ENCODE measurements at regions not wholly inside any gene's neighbourhood (a gene's known extent, or its start where the extent isn't known, plus 50 kb on each side); places are given as distances from the start of the nearest gene placed in this dataset.

GRCh38 chr12:58455136-58455535, 465.2 kb downstream of the LRIG3 start:
- intact Hi-C loops (cut with micrococcal nuclease), result no loop called here
- ATAC-seq (no peak), DNase-seq (no peak)
- Mint-ChIP-seq H3K4me3 (no peak overlapping the region), H3K36me3 (no peaks in the 10 kb centered on the region), H3K9me3 (no peaks in the 10 kb centered on the region), H3K27me3 (ENCODE audit: low read depth in 2 of 2) (no peaks in the 10 kb centered on the region), H3K27ac (no peak overlapping the region), H3K4me1 (no peaks in the 10 kb centered on the region)
- Histone ChIP-seq H3K27me3 (ENCODE audit: control insufficient read depth, insufficient read depth, low read length) (no peaks in the 10 kb centered on the region), H3K9me3 (ENCODE audit: control insufficient read depth, insufficient read depth, low read length) (no peaks in the 10 kb centered on the region), H3K27ac (ENCODE audit: low read length) (no peak overlapping the region), H3K36me3 (ENCODE audit: control insufficient read depth, insufficient read depth, low read length) (no peaks in the 10 kb centered on the region), H3K4me1 (ENCODE audit: control insufficient read depth, insufficient read depth, low read length) (no peaks in the 10 kb centered on the region), H3K4me3 (ENCODE audit: low read length) (no peak overlapping the region)
- TF ChIP-seq CTCF (IDR thresholded peaks at IDR 0.05), result no peak
- WGBS (ENCODE audit: insufficient coverage), result 71% methylated on average over 1 of the region's 1 CpG

GRCh38 chr12:58458102-58458501, 462.2 kb downstream of the LRIG3 start:
- H3K4me3 ChIP-seq (ENCODE audit: low read length), result no peak overlapping the region
- intact Hi-C loops (cut with micrococcal nuclease), result no loop called here

GRCh38 chr12:58459191-58459590, 461.1 kb downstream of the LRIG3 start:
- ATAC-seq, result no peak
- no peak for TF ChIP-seq CTCF (IDR thresholded peaks at IDR 0.05)
- Histone ChIP-seq H3K4me3 (ENCODE audit: low read length) (no peak overlapping the region), H3K4me1 (ENCODE audit: control insufficient read depth, insufficient read depth, low read length) (no peaks in the 10 kb centered on the region), H3K27ac (ENCODE audit: low read length) (no peak overlapping the region), H3K9me3 (ENCODE audit: control insufficient read depth, insufficient read depth, low read length) (no peaks in the 10 kb centered on the region), H3K27me3 (ENCODE audit: control insufficient read depth, insufficient read depth, low read length) (no peaks in the 10 kb centered on the region), H3K36me3 (ENCODE audit: control insufficient read depth, insufficient read depth, low read length) (no peaks in the 10 kb centered on the region)
- Mint-ChIP-seq H3K27me3 (ENCODE audit: low read depth in 2 of 2) (no peaks in the 10 kb centered on the region), H3K9me3 (no peaks in the 10 kb centered on the region), H3K4me1 (no peaks in the 10 kb centered on the region), H3K4me3 (no peak overlapping the region), H3K36me3 (no peaks in the 10 kb centered on the region), H3K27ac (no peak overlapping the region)
- DNase-seq, result no peak
- intact Hi-C loops (cut with micrococcal nuclease), result no loop called here

More at GRCh38 chr12:58458102-58458501, 462.2 kb downstream of the LRIG3 start:
- no peak overlapping the region for H3K4me3 Mint-ChIP-seq
- no peaks in the 10 kb centered on the region for H3K9me3 Mint-ChIP-seq
- 89% methylated on average over 1 of the region's 1 CpG for WGBS (ENCODE audit: insufficient coverage)
- H3K9me3 ChIP-seq (ENCODE audit: control insufficient read depth, insufficient read depth, low read length), result no peaks in the 10 kb centered on the region
- TF ChIP-seq CTCF (IDR thresholded peaks at IDR 0.05), result no peak
- H3K27ac ChIP-seq (ENCODE audit: low read length), result no peak overlapping the region
- H3K36me3 ChIP-seq (ENCODE audit: control insufficient read depth, insufficient read depth, low read length), result no peaks in the 10 kb centered on the region
- H3K27me3 Mint-ChIP-seq (ENCODE audit: low read depth in 2 of 2), result no peaks in the 10 kb centered on the region
- no peaks in the 10 kb centered on the region for H3K36me3 Mint-ChIP-seq
- H3K27me3 ChIP-seq (ENCODE audit: control insufficient read depth, insufficient read depth, low read length), result no peaks in the 10 kb centered on the region
- no peak for DNase-seq
- no peak for ATAC-seq
- H3K4me1 Mint-ChIP-seq, result no peaks in the 10 kb centered on the region
- no peaks in the 10 kb centered on the region for H3K4me1 ChIP-seq (ENCODE audit: control insufficient read depth, insufficient read depth, low read length)
- no peak overlapping the region for H3K27ac Mint-ChIP-seq

GRCh38 chr12:58463051-58463450, 457.3 kb downstream of the LRIG3 start:
- DNase-seq, result no peak
- H3K27ac ChIP-seq (ENCODE audit: low read length), result no peak overlapping the region
- Mint-ChIP-seq H3K9me3 (peaks cover 5 to 7% of the 10 kb centered on the region in 2 donors), H3K4me3 (no peak overlapping the region), H3K27me3 (ENCODE audit: low read depth in 2 of 2) (no peaks in the 10 kb centered on the region), H3K4me1 (no peaks in the 10 kb centered on the region), H3K36me3 (no peaks in the 10 kb centered on the region), H3K27ac (no peak overlapping the region)
- H3K9me3 ChIP-seq (ENCODE audit: control insufficient read depth, insufficient read depth, low read length), result no peaks in the 10 kb centered on the region
- TF ChIP-seq CTCF (IDR thresholded peaks at IDR 0.05), result no peak
- H3K36me3 ChIP-seq (ENCODE audit: control insufficient read depth, insufficient read depth, low read length), result no peaks in the 10 kb centered on the region
- intact Hi-C loops (cut with micrococcal nuclease), result no loop called here
- H3K27me3 ChIP-seq (ENCODE audit: control insufficient read depth, insufficient read depth, low read length), result no peaks in the 10 kb centered on the region
- no peaks in the 10 kb centered on the region for H3K4me1 ChIP-seq (ENCODE audit: control insufficient read depth, insufficient read depth, low read length)
- H3K4me3 ChIP-seq (ENCODE audit: low read length), result no peak overlapping the region
- whole genome bisulfite sequencing (ENCODE audit: insufficient coverage), result 78% methylated on average over 3 of the region's 3 CpGs
- no peak for ATAC-seq

All from natural killer cell (primary cell).